ENCODE measurements at regions not wholly inside any gene's neighbourhood (a gene's known extent, or its start where the extent isn't known, plus 50 kb on each side); places are given as distances from the start of the nearest gene placed in this dataset.
"Not testable (repeated sequence)": the region's sequence is repeated elsewhere in the genome, so short reads cannot be mapped to it uniquely, and the experiment has no call there.

DNA sequence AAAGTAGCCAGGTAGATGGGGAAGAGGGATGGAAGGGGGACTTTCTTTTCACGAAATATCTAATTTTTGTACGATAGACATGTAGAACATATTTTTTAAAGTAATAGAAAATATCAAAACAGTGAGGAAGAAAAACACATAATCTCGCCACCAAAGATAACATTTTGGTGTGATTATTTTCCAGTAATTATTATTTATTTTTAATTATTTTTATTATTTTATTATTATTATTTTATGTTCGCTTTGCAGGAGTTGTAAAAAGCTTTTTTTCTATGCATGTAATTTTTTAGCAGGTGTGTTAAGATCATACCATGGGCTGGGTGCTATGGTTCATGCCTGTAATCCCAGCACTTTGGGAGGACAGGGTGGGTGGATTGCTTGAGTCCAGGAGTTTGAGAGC, 85.6 kb upstream of the CCND2 start:
- Histone ChIP-seq H3K4me1 (no peaks in the 10 kb centered on the region), H3K27me3 (no peaks in the 10 kb centered on the region), H3K36me3 (no peaks in the 10 kb centered on the region), H3K9me3 (peaks cover 0 to 5% of the 10 kb centered on the region in 2 donors), H3K27ac (no peak overlapping the region), H3K4me3 (no peak overlapping the region)
- intact Hi-C loops (cut with DNase I; ENCODE audit: low total_unique reads), result no loop called here
- no peak for DNase-seq (ENCODE audit: low spot score in 2 of 2)
- no peak for TF ChIP-seq POLR2AphosphoS5 (IDR thresholded peaks at IDR 0.05)

DNA sequence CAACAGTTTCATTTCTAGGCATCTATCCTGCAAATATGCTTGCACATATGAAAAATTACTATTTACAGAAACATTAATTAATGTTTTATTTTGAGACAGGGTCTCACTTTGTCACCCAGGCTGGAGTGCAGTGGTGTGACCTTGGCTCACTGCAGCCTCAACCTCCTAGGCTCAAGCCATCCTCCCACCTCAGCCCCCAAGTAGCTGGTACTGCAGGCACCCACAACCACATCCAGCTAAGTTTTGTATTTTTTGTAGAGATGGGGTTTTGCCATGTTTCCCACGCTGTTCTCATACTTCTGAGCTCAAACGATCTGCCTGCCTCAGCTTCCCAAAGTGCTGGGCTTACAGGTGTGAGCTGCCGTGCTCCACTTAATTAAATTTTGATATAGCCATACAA, 86.2 kb upstream of the CCND2 start:
- H3K9me3 ChIP-seq; H3K4me3 ChIP-seq; H3K4me1 ChIP-seq; H3K27me3 ChIP-seq; intact Hi-C loops (cut with DNase I; ENCODE audit: low total_unique reads); DNase-seq (ENCODE audit: low spot score in 2 of 2); H3K27ac ChIP-seq; H3K36me3 ChIP-seq: not testable (repeated sequence)

DNA sequence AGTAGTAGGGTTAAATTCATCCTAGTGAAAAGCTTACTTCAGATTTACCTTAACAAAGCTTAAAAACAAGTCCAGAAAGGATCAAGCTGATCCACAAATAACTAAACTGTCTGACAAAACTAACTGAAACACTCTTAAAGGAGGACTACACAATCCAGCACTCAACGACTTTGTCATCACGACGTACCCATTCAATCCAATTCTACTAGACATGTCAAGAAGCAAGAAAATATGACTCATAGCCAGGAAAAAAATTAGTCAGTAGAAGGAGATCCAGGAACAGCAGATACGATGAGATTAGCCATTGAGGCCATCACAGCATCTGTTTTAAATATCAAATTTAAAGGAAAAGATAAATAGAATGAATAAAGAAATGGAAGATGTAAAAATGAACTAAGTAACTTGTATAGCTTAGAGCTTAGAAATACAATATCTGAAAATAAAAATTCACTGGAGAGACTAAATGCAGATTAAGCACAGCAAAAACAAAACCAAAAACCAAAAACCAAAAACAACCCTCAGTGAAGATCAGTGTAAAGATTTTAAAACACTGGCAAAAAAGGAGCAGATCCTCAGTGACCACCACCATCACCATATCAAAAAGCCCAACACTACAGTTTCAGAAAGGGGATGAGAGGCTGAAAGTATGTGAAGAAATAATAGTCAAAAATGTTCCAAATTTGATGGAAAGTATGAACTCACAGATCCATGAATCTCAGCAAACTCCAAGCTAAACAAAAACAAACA, 95.0 kb upstream of the CCND2 start:
- no peak overlapping the region for H3K4me3 ChIP-seq
- TF ChIP-seq, protein P1, sequence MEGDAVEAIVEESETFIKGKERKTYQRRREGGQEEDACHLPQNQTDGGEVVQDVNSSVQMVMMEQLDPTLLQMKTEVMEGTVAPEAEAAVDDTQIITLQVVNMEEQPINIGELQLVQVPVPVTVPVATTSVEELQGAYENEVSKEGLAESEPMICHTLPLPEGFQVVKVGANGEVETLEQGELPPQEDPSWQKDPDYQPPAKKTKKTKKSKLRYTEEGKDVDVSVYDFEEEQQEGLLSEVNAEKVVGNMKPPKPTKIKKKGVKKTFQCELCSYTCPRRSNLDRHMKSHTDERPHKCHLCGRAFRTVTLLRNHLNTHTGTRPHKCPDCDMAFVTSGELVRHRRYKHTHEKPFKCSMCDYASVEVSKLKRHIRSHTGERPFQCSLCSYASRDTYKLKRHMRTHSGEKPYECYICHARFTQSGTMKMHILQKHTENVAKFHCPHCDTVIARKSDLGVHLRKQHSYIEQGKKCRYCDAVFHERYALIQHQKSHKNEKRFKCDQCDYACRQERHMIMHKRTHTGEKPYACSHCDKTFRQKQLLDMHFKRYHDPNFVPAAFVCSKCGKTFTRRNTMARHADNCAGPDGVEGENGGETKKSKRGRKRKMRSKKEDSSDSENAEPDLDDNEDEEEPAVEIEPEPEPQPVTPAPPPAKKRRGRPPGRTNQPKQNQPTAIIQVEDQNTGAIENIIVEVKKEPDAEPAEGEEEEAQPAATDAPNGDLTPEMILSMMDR (IDR thresholded peaks at IDR 0.05), result no peak
- TF ChIP-seq POLR2AphosphoS5 (IDR thresholded peaks at IDR 0.05) (no peak), POLR2A (IDR thresholded peaks at IDR 0.05) (no peak)
- H3K4me1 ChIP-seq, result no peaks in the 10 kb centered on the region
- H3K27ac ChIP-seq, result no peak overlapping the region
- intact Hi-C loops (cut with DNase I; ENCODE audit: low total_unique reads), result no loop called here
- H3K27me3 ChIP-seq, result no peaks in the 10 kb centered on the region
- H3K36me3 ChIP-seq, result no peaks in the 10 kb centered on the region
- H3K9me3 ChIP-seq, result peaks cover 0 to 9% of the 10 kb centered on the region in 2 donors
- no peak for DNase-seq (ENCODE audit: low spot score in 2 of 2)

DNA sequence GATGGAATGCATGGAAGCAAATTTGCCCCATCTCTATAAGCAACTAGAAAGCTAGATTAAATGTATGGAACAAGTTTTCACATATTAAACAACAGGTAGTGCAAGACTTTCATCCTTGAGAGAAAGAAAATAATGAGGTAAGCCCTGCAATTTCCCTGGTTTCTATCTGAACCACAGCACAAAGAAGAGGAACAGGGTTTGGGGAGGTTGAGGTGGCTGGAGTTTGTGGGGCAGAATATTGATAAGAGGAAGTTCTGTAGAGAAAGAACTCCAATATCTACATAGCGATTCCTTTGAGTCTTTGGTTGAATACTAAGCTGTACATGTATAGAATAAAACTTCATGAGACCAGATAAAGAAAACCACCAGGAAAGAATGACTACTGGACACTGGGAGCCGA, 96.3 kb upstream of the CCND2 start:
- intact Hi-C loops (cut with DNase I; ENCODE audit: low total_unique reads), result no loop called here
- TF ChIP-seq, protein P1 (IDR thresholded peaks at IDR 0.05), result no peak
- TF ChIP-seq POLR2A (IDR thresholded peaks at IDR 0.05), result no peak
- TF ChIP-seq POLR2AphosphoS5 (IDR thresholded peaks at IDR 0.05), result no peak
- H3K9me3 ChIP-seq, result no peaks in the 10 kb centered on the region
- no peaks in the 10 kb centered on the region for H3K4me1 ChIP-seq
- H3K4me3 ChIP-seq, result no peak overlapping the region
- no peak for DNase-seq (ENCODE audit: low spot score in 2 of 2)
- H3K36me3 ChIP-seq, result no peaks in the 10 kb centered on the region
- no peaks in the 10 kb centered on the region for H3K27me3 ChIP-seq
- no peak overlapping the region for H3K27ac ChIP-seq

DNA sequence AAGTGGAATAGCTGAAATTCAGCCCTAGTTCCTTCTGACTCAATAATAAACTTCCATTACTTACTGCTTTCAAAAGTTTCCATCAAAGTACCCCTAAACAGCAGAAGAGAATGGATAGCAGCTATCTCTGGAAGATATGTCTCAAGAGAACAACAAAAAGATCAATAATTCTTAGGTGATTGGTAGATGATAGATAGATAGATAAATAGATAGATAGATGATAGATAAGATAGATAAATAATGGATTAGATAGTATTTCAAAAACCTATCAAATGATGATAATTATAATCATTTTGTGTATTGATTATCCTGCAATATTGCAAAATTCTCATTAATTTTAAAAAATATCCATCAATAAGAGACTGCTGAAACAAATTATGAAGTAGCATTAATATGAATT, 97.4 kb upstream of the CCND2 start:
- no peaks in the 10 kb centered on the region for H3K27me3 ChIP-seq
- DNase-seq (ENCODE audit: low spot score in 2 of 2), result no peak
- intact Hi-C loops (cut with DNase I; ENCODE audit: low total_unique reads), result no loop called here
- H3K4me3 ChIP-seq, result no peak overlapping the region
- no peaks in the 10 kb centered on the region for H3K36me3 ChIP-seq
- TF ChIP-seq POLR2AphosphoS5 (IDR thresholded peaks at IDR 0.05) (no peak), POLR2A (IDR thresholded peaks at IDR 0.05) (no peak)
- TF ChIP-seq, protein P1 (IDR thresholded peaks at IDR 0.05), result no peak
- H3K27ac ChIP-seq, result no peak overlapping the region
- H3K9me3 ChIP-seq, result no peaks in the 10 kb centered on the region
- H3K4me1 ChIP-seq, result no peaks in the 10 kb centered on the region

DNA sequence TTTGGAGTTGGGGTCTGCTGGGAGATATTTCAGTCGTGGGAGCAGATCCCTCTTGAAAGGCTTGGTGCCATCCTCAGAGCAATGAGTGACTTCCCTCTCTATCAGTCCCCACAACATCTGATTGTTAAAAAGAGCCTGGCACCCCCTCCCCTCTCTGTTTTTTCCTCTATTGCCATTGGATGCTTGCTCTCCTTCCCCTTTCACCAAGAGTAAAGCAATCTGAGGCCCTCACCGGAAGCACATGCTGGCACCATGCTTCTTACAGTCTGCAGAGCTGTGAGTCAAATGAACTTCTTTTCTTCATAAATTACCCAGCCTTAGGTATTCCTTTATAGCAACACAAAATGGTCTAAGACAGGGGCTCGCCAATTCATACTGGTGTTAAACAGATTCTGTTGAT, 99.1 kb upstream of the CCND2 start:
- Histone ChIP-seq H3K36me3 (no peaks in the 10 kb centered on the region), H3K27me3 (no peaks in the 10 kb centered on the region), H3K4me3 (no peak overlapping the region), H3K27ac (no peak overlapping the region), H3K9me3 (no peaks in the 10 kb centered on the region), H3K4me1 (no peaks in the 10 kb centered on the region)
- intact Hi-C loops (cut with DNase I; ENCODE audit: low total_unique reads), result no loop called here
- no peak for DNase-seq (ENCODE audit: low spot score in 2 of 2)
- TF ChIP-seq, protein P1 (IDR thresholded peaks at IDR 0.05), result no peak
- TF ChIP-seq POLR2A (IDR thresholded peaks at IDR 0.05) (no peak), POLR2AphosphoS5 (IDR thresholded peaks at IDR 0.05) (no peak)

Measured in breast epithelium (tissue), 4 donors.